IMR-90 (cell line): ENCODE measurements at regions not wholly inside any gene's neighbourhood (a gene's known extent, or its start where the extent isn't known, plus 50 kb on each side); places are given as distances from the start of the nearest gene placed in this dataset.
"Not testable (repeated sequence)": the region's sequence is repeated elsewhere in the genome, so short reads cannot be mapped to it uniquely, and the experiment has no call there.

Experiments used
- ATAC-seq: fragments of 200-7000 bp; cut with Tn5 transposase; 2 replicates; pipeline ENCODE4 v1.9.1; 2020; ENCODE audit warnings: low read depth, mild to moderate bottlenecking, moderate library complexity
- BruUV-seq: library from RNA; stranded (reverse); fragments of 400-500 nt; replicated peaks from 2 replicates; lab custom pipeline; 2021; lab: Mats Ljungman, UMichigan
- CTCF ChIA-PET: fragments of 300-600 bp; formaldehyde crosslinking; extraction: SDS; loops from one replicate; lab custom pipeline; 2021; ENCODE audit warnings: antibody characterized with exemption; lab: Yijun Ruan, JAX
- POLR2A ChIA-PET: fragments of 300-600 bp; sonication (Branson Sonifier 250); formaldehyde crosslinking; loops from one replicate; lab custom pipeline; 2022; ENCODE audit warnings: antibody characterized with exemption; ENCODE audit not compliant: unreplicated experiment; lab: Charles Lee
- DNase-seq: peaks from one replicate; pipeline ENCODE4 v3.0.0; 2013
- H2AFZ ChIP-seq: replicated peaks from 2 replicates; pipeline ENCODE3; 2013; ENCODE audit warnings: low read length, mild to moderate bottlenecking; ENCODE audit not compliant: poor library complexity
- H2AK5ac ChIP-seq: 2 replicates; pipeline ENCODE4 v1.6.1; 2013; ENCODE audit warnings: low read depth, low read length, inconsistent platforms
- H2AK9ac ChIP-seq: replicated peaks from 2 replicates; pipeline ENCODE3; 2013; ENCODE audit warnings: mild to moderate bottlenecking, low read depth, low read length, moderate library complexity; ENCODE audit not compliant: poor library complexity
- H2BK120ac ChIP-seq: 2 replicates; pipeline ENCODE4 v1.6.1; 2013; ENCODE audit warnings: low read depth, low read length, inconsistent platforms
- H2BK15ac ChIP-seq: 3 replicates; pipeline ENCODE4 v1.6.1; 2013; ENCODE audit warnings: low read depth, low read length, inconsistent platforms
- H2BK20ac ChIP-seq: 2 replicates; pipeline ENCODE4 v1.6.1; 2013; ENCODE audit warnings: low read depth, mild to moderate bottlenecking, inconsistent platforms, low read length, moderate library complexity
- H2BK5ac ChIP-seq: 2 replicates; pipeline ENCODE4 v1.6.1; 2013; ENCODE audit warnings: mild to moderate bottlenecking, low read depth, low read length, inconsistent platforms; ENCODE audit not compliant: poor library complexity, severe bottlenecking
- H3K14ac ChIP-seq: replicated peaks from 2 replicates; pipeline ENCODE4 v1.6.1; 2013; ENCODE audit warnings: low read depth, low read length, inconsistent platforms
- H3K18ac ChIP-seq: 2 replicates; pipeline ENCODE4 v1.6.1; 2013; ENCODE audit warnings: low read depth, low read length, control low read depth
- H3K23ac ChIP-seq: 2 replicates; pipeline ENCODE4 v1.6.1; 2013; ENCODE audit warnings: low read depth, low read length, inconsistent platforms
- H3K27ac ChIP-seq: 2 replicates; pipeline ENCODE4 v1.5.1; 2013; ENCODE audit warnings: mild to moderate bottlenecking, control low read depth, low read length; ENCODE audit not compliant: insufficient read depth
- H3K27me3 ChIP-seq: 2 replicates; pipeline ENCODE4 v1.6.1; 2013; ENCODE audit warnings: low read length; ENCODE audit not compliant: control insufficient read depth, insufficient read depth
- H3K36me3 ChIP-seq: 2 replicates; pipeline ENCODE4 v1.6.1; 2013; ENCODE audit warnings: low read length, mixed read lengths; ENCODE audit not compliant: control insufficient read depth, insufficient read depth
- H3K4ac ChIP-seq: 2 replicates; pipeline ENCODE4 v1.6.1; 2013; ENCODE audit warnings: low read depth, low read length, inconsistent platforms
- H3K4me1 ChIP-seq: 2 replicates; pipeline ENCODE4 v1.6.1; 2013; ENCODE audit warnings: low read length, mixed read lengths; ENCODE audit not compliant: control insufficient read depth, insufficient read depth
- H3K4me2 ChIP-seq: 2 replicates; pipeline ENCODE4 v1.6.1; 2013; ENCODE audit warnings: low read depth, mild to moderate bottlenecking, control low read depth, low read length, moderate library complexity
- H3K4me3 ChIP-seq: 2 replicates; pipeline ENCODE4 v1.5.1; 2013; ENCODE audit warnings: low read depth, mild to moderate bottlenecking, control low read depth, low read length, moderate library complexity; ENCODE audit not compliant: insufficient read depth
- H3K56ac ChIP-seq: 2 replicates; pipeline ENCODE4 v1.6.1; 2013; ENCODE audit warnings: low read length, inconsistent platforms; ENCODE audit not compliant: insufficient read depth; ENCODE audit errors: extremely low read depth
- H3K79me1 ChIP-seq, 2 experiments: 2 replicates each; pipeline ENCODE4 v1.6.1; 2013; ENCODE audit warnings: low read length in 2 of 2, inconsistent platforms in 1 of 2, low read depth in 1 of 2
- H3K9ac ChIP-seq: 2 replicates; pipeline ENCODE4 v1.6.1; 2013; ENCODE audit warnings: low read depth, low read length, control low read depth
- H3K9me1 ChIP-seq: 2 replicates; pipeline ENCODE4 v1.6.1; 2013; ENCODE audit warnings: low read length, inconsistent platforms; ENCODE audit not compliant: insufficient read depth
- H3K9me3 ChIP-seq: 2 replicates; pipeline ENCODE4 v1.6.1; 2013; ENCODE audit warnings: low read length; ENCODE audit not compliant: control insufficient read depth, insufficient read depth
- H4K20me1 ChIP-seq: 2 replicates; pipeline ENCODE4 v1.6.1; 2013; ENCODE audit warnings: low read length, inconsistent platforms; ENCODE audit not compliant: insufficient read depth
- H4K5ac ChIP-seq: 2 replicates; pipeline ENCODE4 v1.6.1; 2013; ENCODE audit warnings: mild to moderate bottlenecking, low read depth, low read length, control low read depth
- H4K8ac ChIP-seq, 2 experiments: 2 replicates each; pipeline ENCODE4 v1.6.1; 2013; ENCODE audit warnings: low read depth in 2 of 2, low read length in 2 of 2, control low read depth in 1 of 2, inconsistent platforms in 1 of 2
- H4K91ac ChIP-seq: 2 replicates; pipeline ENCODE4 v1.6.1; 2013; ENCODE audit warnings: low read depth, low read length, inconsistent platforms; ENCODE audit not compliant: insufficient read depth
- WGBS, 2 experiments: methylation state at CpG; one replicate each; pipeline versions ENCODE4 v1.1.5 to v1.1.7; 2013; ENCODE audit warnings: missing lambda C conversion rate in 2 of 2; ENCODE audit not compliant: insufficient read length in 1 of 2; ENCODE audit errors: extremely low coverage in 2 of 2; 5-methylcytosine and 5-hydroxymethylcytosine counted together
- dilution Hi-C: fragments of 300-500 bp; cut with HindIII; formaldehyde crosslinking; loops from one replicate; pipeline ENCODE4 v1.14.3; 2018; ENCODE audit warnings: low sequenced_read_pairs; ENCODE audit not compliant: unreplicated experiment
- in situ Hi-C: fragments of 300-500 bp; cut with MboI; formaldehyde crosslinking; loops from 3 replicates; pipeline ENCODE4 v1.14.3; 2019; ENCODE audit warnings: low sequenced_read_pairs, inconsistent platforms, mixed read lengths
- intact Hi-C: fragments of 100-400 bp; cut with micrococcal nuclease; formaldehyde crosslinking; loops from 2 replicates; pipeline ENCODE4 v1.10.0; 2022

GRCh38 chr22:12541412-12542170, 2986.4 kb upstream of the OR11H1 start:
- dilution Hi-C loops, H3K9ac ChIP-seq, H3K4me1 ChIP-seq, H3K14ac ChIP-seq, H3K4me3 ChIP-seq, H4K20me1 ChIP-seq, POLR2A ChIA-PET, H3K36me3 ChIP-seq, H2AFZ ChIP-seq, CTCF ChIA-PET, H3K27me3 ChIP-seq, H4K5ac ChIP-seq, in situ Hi-C loops, H3K18ac ChIP-seq, intact Hi-C loops, H3K9me3 ChIP-seq, H2AK5ac ChIP-seq, H3K23ac ChIP-seq, H2AK9ac ChIP-seq, BruUV-seq, H4K8ac ChIP-seq, H3K4me2 ChIP-seq, H3K56ac ChIP-seq, ATAC-seq, H4K91ac ChIP-seq, H2BK15ac ChIP-seq, DNase-seq, H2BK5ac ChIP-seq, H3K79me1 ChIP-seq, H3K4ac ChIP-seq, H3K27ac ChIP-seq, H3K9me1 ChIP-seq, H2BK20ac ChIP-seq, H2BK120ac ChIP-seq: not testable (repeated sequence)
- no CpG with 5 or more reads among the region's 10 CpGs for WGBS, 2 experiments

- H3K9ac ChIP-seq, H2AFZ ChIP-seq, H3K27me3 ChIP-seq, H3K27ac ChIP-seq, H4K20me1 ChIP-seq, H3K4ac ChIP-seq, H3K23ac ChIP-seq, H3K9me1 ChIP-seq, H3K79me1 ChIP-seq, H2BK15ac ChIP-seq, H4K91ac ChIP-seq, H3K56ac ChIP-seq, BruUV-seq, H2AK9ac ChIP-seq, H2BK20ac ChIP-seq, H2AK5ac ChIP-seq, DNase-seq, H3K9me3 ChIP-seq, H3K4me3 ChIP-seq, H4K8ac ChIP-seq, in situ Hi-C loops, CTCF ChIA-PET, intact Hi-C loops, H3K18ac ChIP-seq, ATAC-seq, H4K5ac ChIP-seq, H3K4me1 ChIP-seq, H2BK5ac ChIP-seq, H3K36me3 ChIP-seq, H2BK120ac ChIP-seq, H3K4me2 ChIP-seq, POLR2A ChIA-PET, dilution Hi-C loops, H3K14ac ChIP-seq: not testable (repeated sequence)
- no CpG with 5 or more reads among the region's 5 CpGs for WGBS, 2 experiments
Measured at GRCh38 chr22:12553366-12553765, 2974.6 kb upstream of the OR11H1 start.
